ENCODE measurements at regions not wholly inside any gene's neighbourhood (a gene's known extent, or its start where the extent isn't known, plus 50 kb on each side); places are given as distances from the start of the nearest gene placed in this dataset.

DNA sequence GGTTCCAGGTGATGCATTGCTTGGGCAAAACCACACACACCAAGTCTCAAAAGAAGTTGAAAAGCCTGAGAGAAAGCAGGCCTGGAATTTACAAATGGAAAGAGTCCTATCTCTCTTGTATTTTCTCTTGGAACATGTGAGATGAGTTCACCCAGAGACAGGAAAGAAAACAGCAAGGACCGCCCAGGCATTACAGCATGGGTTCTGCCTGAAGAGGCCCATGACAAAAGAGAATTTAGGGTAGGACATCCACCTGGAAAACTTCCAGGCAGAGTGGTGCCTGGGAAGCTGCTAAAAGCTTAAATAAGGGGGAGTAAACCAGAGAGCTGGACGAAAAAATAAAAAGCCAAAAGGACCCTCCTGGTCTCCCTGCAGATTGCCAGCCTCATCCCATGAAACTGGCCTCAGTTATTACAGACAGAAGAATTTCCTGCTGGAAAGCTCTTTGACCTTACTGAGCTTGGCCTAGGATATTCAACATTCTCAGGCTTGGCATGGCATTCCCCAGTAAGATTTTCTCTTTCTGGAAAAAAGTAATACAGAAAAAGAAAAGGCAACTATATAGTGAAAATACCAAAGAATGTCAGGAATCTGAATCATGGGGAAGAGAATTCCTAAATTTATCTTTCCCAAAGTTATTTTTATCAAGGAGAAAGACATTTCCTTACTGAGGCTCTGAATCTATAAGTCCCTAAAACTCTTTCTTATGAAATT is 121.3 kb upstream of the NUDT4 start:
- dilution Hi-C loops (cut with HindIII; ENCODE audit: low sequenced_read_pairs, unreplicated experiment), result no loop called here
- Histone ChIP-seq H3K27me3 (ENCODE audit: control insufficient read depth, insufficient read depth, low read length) (no peaks in the 10 kb centered on the region), H3K27ac (ENCODE audit: insufficient read depth, low read length) (peak overlapping the region; percentile 69), H2BK120ac (ENCODE audit: low read depth, low read length) (peak overlapping the region; percentile 87), H3K4me2 (ENCODE audit: low read depth, low read length) (no peak overlapping the region), H2BK5ac (ENCODE audit: low read depth, low read length, poor library complexity, severe bottlenecking) (peak overlapping the region; percentile 46), H3K4ac (ENCODE audit: low read depth, low read length) (peak overlapping the region; percentile 84), H2BK20ac (ENCODE audit: low read depth, low read length) (peak overlapping the region; percentile 94), H2AK9ac (replicated peaks; ENCODE audit: low read depth, low read length, poor library complexity) (peak overlapping the region; percentile 85), H3K4me3 (ENCODE audit: insufficient read depth, low read depth, low read length) (no peak overlapping the region), H3K4me1 (ENCODE audit: control insufficient read depth, insufficient read depth, low read length) (peaks cover 6% of the 10 kb centered on the region), H3K79me1 (ENCODE audit: low read depth in 1 of 2, low read length in 2 of 2) (no peaks in the 10 kb centered on the region), H3K9me1 (ENCODE audit: insufficient read depth, low read length) (no peaks in the 10 kb centered on the region), H2BK15ac (ENCODE audit: low read depth, low read length) (peak overlapping the region; percentile 36; the same call in 1 of the 3 replicates), H2AFZ (replicated peaks; ENCODE audit: low read length, poor library complexity) (peak overlapping the region; percentile 58), H3K36me3 (ENCODE audit: control insufficient read depth, insufficient read depth, low read length) (no peaks in the 10 kb centered on the region), H3K18ac (ENCODE audit: low read depth, low read length) (peak overlapping the region; percentile 69), H3K14ac (replicated peaks; ENCODE audit: low read depth, low read length) (peak overlapping the region; percentile 67), H4K5ac (ENCODE audit: low read depth, low read length) (peak overlapping the region; percentile 68), H3K9me3 (ENCODE audit: control insufficient read depth, insufficient read depth, low read length) (peaks cover 6% of the 10 kb centered on the region), H3K23ac (ENCODE audit: low read depth, low read length) (peak overlapping the region; percentile 97), H4K91ac (ENCODE audit: insufficient read depth, low read depth, low read length) (peak overlapping the region; percentile 50; the same call in 1 of the 2 replicates), H3K9ac (ENCODE audit: low read depth, low read length) (peak overlapping the region; percentile 14), H2AK5ac (ENCODE audit: low read depth, low read length) (no peak overlapping the region), H4K20me1 (ENCODE audit: insufficient read depth, low read length) (no peaks in the 10 kb centered on the region), H3K56ac (ENCODE audit: extremely low read depth, insufficient read depth, low read length) (no peak overlapping the region; the same call in 1 of the 2 replicates), H4K8ac (ENCODE audit: low read depth in 2 of 2, low read length in 2 of 2) (peak overlapping the region in 1 of 2 experiments; percentile 84; a peak in 1 of 4 replicates)
- no TSS peak for BruUV-seq (replicated peaks)
- CTCF ChIA-PET, result no interaction called here
- ATAC-seq (ENCODE audit: low read depth) (peak; percentile 61), DNase-seq (no peak)
- TF ChIP-seq CHD1 (IDR thresholded peaks at IDR 0.05; ENCODE audit: low read depth, low read length) (no peak), RCOR1 (IDR thresholded peaks at IDR 0.05; ENCODE audit: insufficient replicate concordance, low read length) (no peak), POLR2A (IDR thresholded peaks at IDR 0.05; ENCODE audit: low read depth, low read length) (no peak), MAFK (IDR thresholded peaks at IDR 0.05; ENCODE audit: low read depth, low read length) (no peak), MAZ (IDR thresholded peaks at IDR 0.05; ENCODE audit: borderline replicate concordance, low read depth, low read length) (no peak), CTCF (conservative IDR thresholded peaks at IDR 0.05; ENCODE audit: low read depth, low read length) (no peak), MXI1 (IDR thresholded peaks at IDR 0.05; ENCODE audit: borderline replicate concordance, low read depth, low read length) (no peak), RAD21 (IDR thresholded peaks at IDR 0.05; ENCODE audit: low read length) (no peak), RFX5 (IDR thresholded peaks at IDR 0.05; ENCODE audit: low read depth, low read length) (no peak), FOS (IDR thresholded peaks at IDR 0.05; ENCODE audit: low read depth, low read length) (no peak), CEBPB (IDR thresholded peaks at IDR 0.05; ENCODE audit: low read depth, low read length) (no peak), SMC3 (IDR thresholded peaks at IDR 0.05; ENCODE audit: low read depth, low read length) (no peak), NFE2L2 (IDR thresholded peaks at IDR 0.05; ENCODE audit: low read depth, low read length) (no peak), BHLHE40 (IDR thresholded peaks at IDR 0.05; ENCODE audit: low read depth, low read length) (no peak)
- TF ChIP-seq, protein P1, sequence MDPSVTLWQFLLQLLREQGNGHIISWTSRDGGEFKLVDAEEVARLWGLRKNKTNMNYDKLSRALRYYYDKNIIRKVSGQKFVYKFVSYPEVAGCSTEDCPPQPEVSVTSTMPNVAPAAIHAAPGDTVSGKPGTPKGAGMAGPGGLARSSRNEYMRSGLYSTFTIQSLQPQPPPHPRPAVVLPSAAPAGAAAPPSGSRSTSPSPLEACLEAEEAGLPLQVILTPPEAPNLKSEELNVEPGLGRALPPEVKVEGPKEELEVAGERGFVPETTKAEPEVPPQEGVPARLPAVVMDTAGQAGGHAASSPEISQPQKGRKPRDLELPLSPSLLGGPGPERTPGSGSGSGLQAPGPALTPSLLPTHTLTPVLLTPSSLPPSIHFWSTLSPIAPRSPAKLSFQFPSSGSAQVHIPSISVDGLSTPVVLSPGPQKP (IDR thresholded peaks at IDR 0.05; ENCODE audit: borderline replicate concordance, low read depth, low read length), result no peak
- TF ChIP-seq, protein P2, sequence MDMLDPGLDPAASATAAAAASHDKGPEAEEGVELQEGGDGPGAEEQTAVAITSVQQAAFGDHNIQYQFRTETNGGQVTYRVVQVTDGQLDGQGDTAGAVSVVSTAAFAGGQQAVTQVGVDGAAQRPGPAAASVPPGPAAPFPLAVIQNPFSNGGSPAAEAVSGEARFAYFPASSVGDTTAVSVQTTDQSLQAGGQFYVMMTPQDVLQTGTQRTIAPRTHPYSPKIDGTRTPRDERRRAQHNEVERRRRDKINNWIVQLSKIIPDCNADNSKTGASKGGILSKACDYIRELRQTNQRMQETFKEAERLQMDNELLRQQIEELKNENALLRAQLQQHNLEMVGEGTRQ (IDR thresholded peaks at IDR 0.05; ENCODE audit: low read depth, low read length), result no peak
- in situ Hi-C loops (cut with MboI; ENCODE audit: low sequenced_read_pairs), result no loop called here
- WGBS, 2 experiments (ENCODE audit: extremely low coverage in 2 of 2, insufficient read length in 1 of 2), result 100% methylated on average over 1 of the region's 2 CpGs; no CpG with 5 or more reads in 1 of the 2 experiments
- intact Hi-C loops (cut with micrococcal nuclease), result no loop called here
- POLR2A ChIA-PET (ENCODE audit: unreplicated experiment), result no interaction called here

Data from IMR-90 (cell line).